Pancreas (tissue), 10 donors: ENCODE measurements at regions not wholly inside any gene's neighbourhood (a gene's known extent, or its start where the extent isn't known, plus 50 kb on each side); places are given as distances from the start of the nearest gene placed in this dataset.

ENCODE experiments used
- ATAC-seq, 4 donors: fragments of 200-7000 bp; cut with Tn5 transposase; one replicate each; pipeline versions ENCODE4 v1.8.0 to v1.9.1; 2020; ENCODE audit warnings: mild to moderate bottlenecking in 4 of 4, moderate library complexity in 4 of 4
- DNase-seq, 6 donors: peaks; one replicate each; pipeline ENCODE4 v3.0.0-alpha.2; 2020
- FAIRE-seq: peaks from 2 replicates; lab custom pipeline; 2012; peaks lifted over from hg19 to GRCh38; lab: Jason Lieb, UNC
- H3K27ac ChIP-seq, 4 donors: fragments of 200-600 bp; sonication (generic); 1 replicate in 3 of 4; 2 replicates in 1 of 4; pipeline versions ENCODE4 v1.5.0 to v1.8.0; 2020
- H3K27me3 ChIP-seq, 4 donors: fragments of 200-600 bp; one replicate each; pipeline ENCODE4 v1.8.0; 2021
- H3K36me3 ChIP-seq, 3 donors: fragments of 200-600 bp; sonication (generic) in 1 of 3; one replicate each; pipeline versions ENCODE4 v1.5.0 to v1.8.0; 2020 to 2021
- H3K4me1 ChIP-seq, 3 donors: fragments of 200-600 bp; one replicate each; pipeline ENCODE4 v1.8.0; 2021
- H3K4me3 ChIP-seq, 4 donors: fragments of 200-600 bp; sonication (generic) in 2 of 4; one replicate each; pipeline versions ENCODE4 v1.5.0 to v1.8.0; 2020 to 2021
- H3K9me3 ChIP-seq, 4 donors: fragments of 200-600 bp; one replicate each; pipeline ENCODE4 v1.8.0; 2021
- whole genome bisulfite sequencing, 2 donors: extraction: QIAGEN DNeasy Blood & Tissue Kit; methylation state at CpG; one replicate each; pipeline ENCODE4 v1.1.7; 2013; 5-methylcytosine and 5-hydroxymethylcytosine counted together
- intact Hi-C, 3 donors: fragments of 100-400 bp; cut with DNase I; formaldehyde crosslinking; loops; one replicate each; pipeline versions ENCODE4 v1.11.1 to v1.14.2; 2022
- TF ChIP-seq, protein P1 (sequence below), 4 donors: fragments of 200-600 bp; sonication (generic) in 3 of 4; IDR thresholded peaks; one replicate each; pipeline versions ENCODE4 v1.5.0 to v1.8.0; 2021; ENCODE audit warnings: antibody characterized with exemption in 4 of 4
- donor health status: healthy with polysubstance abuse.
- donor health status: DM: no; HTN: no; CAD: no; lungs with moderate emphysema.
- donor health status: DM: no; HTN: no; CAD: no.
- donor health status: control.
- donor health status: control.
- donor health status: Bipolar disorder and iron deficiency.
- donor health status: DM: yes; HTN: yes; CAD: no.
- donor health status: DM: no; HTN: no; CAD: no.
- donor health status: DM: no; HTN: no; CAD: no.
- donor health status: DM: yes; HTN: yes; CAD: no.

DNA sequence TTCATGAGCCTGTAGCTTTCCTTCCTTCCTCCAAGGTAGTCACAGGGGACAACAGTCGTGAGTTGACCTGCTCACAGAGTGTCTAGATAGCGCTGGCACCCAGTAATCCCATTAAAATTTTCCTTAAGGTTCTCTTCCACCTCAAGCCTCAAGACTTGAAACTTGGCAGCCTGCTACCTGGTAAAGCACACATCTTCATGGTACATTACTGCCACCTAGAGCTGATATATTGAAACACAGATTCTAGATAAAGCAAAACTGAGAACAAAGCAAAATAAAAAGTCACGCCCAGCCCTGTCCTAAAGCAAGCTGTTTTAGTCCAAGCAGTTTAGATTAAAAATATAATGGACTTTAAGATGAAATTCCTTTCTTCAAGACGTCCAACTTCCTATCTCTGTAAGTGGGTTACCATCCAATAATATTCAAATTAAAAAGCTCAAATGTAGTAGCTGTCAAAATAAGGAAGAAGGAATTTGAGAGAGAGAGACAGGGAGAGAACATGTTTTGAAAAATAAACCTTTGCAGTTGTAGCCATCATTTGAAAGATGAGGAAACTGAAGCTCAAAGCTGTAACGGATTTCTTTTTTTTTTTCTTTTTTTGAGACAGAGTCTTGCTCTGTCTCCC is 50.7 kb upstream of the CD83 start:
- FAIRE-seq: peak; percentile 94
- DNase-seq: peak in 1 of 6 donors; percentile 22
- no peak overlapping the region for H3K4me3 ChIP-seq

DNA sequence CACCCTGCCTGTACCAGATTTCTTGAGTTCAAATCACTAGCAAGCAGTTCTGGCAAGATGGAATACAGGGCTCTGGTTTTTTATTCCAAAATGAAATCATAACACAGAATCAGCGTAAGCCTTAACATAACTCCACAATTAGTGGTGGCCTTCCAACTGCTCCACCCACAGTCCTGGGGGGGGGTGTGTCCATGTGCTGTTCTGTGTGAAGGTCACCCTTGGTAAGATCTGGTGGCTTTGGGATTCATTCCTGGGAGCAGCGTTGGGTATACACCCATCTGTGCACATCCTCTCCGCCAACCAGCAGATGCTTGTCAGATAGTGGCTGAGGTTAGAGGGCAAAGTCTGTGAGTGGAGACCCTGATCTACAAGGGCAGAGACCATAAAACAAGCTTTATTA is 49.9 kb upstream of the CD83 start:
- FAIRE-seq: no peak
- no peaks in the 10 kb centered on the region for H3K36me3 ChIP-seq
- H3K27me3 ChIP-seq: peaks cover 0 to 8% (median 0%) of the 10 kb centered on the region in 4 donors
- DNase-seq: no peak
- intact Hi-C loops: loop anchor here in 2 of 3 donors (5.0 to 10.0 kb wide), 3 partner anchors 150 to 273 kb away; no protein-coding TSS in a partner anchor
- H3K9me3 ChIP-seq: no peaks in the 10 kb centered on the region
- WGBS, 2 donors: 55 to 60% methylated on average over 3 of the region's 3 CpGs
- no peak for ATAC-seq
- no peak overlapping the region for H3K27ac ChIP-seq
- H3K4me3 ChIP-seq: no peak overlapping the region
- TF ChIP-seq, protein P1, sequence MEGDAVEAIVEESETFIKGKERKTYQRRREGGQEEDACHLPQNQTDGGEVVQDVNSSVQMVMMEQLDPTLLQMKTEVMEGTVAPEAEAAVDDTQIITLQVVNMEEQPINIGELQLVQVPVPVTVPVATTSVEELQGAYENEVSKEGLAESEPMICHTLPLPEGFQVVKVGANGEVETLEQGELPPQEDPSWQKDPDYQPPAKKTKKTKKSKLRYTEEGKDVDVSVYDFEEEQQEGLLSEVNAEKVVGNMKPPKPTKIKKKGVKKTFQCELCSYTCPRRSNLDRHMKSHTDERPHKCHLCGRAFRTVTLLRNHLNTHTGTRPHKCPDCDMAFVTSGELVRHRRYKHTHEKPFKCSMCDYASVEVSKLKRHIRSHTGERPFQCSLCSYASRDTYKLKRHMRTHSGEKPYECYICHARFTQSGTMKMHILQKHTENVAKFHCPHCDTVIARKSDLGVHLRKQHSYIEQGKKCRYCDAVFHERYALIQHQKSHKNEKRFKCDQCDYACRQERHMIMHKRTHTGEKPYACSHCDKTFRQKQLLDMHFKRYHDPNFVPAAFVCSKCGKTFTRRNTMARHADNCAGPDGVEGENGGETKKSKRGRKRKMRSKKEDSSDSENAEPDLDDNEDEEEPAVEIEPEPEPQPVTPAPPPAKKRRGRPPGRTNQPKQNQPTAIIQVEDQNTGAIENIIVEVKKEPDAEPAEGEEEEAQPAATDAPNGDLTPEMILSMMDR (IDR thresholded peaks at IDR 0.05): no peak
- no peaks in the 10 kb centered on the region for H3K4me1 ChIP-seq

More for the DNA sequence above, 50.7 kb upstream of the CD83 start:
- Histone ChIP-seq H3K27ac (no peak overlapping the region), H3K4me1 (no peaks in the 10 kb centered on the region), H3K27me3 (peaks cover 0 to 16% (median 0%) of the 10 kb centered on the region in 4 donors), H3K36me3 (no peaks in the 10 kb centered on the region), H3K9me3 (no peaks in the 10 kb centered on the region)
- TF ChIP-seq, protein P1 (IDR thresholded peaks at IDR 0.05): peak in 3 of 4 donors; percentile 34 to 63 (median 55)
- intact Hi-C loops: loop anchor here in 2 of 3 donors (5.0 to 10.0 kb wide), 3 partner anchors 150 to 272 kb away; no protein-coding TSS in a partner anchor
- peak; percentile 78 to 94 (median 92) for ATAC-seq
- WGBS, 2 donors: 2 to 4% methylated on average over 5 of the region's 5 CpGs
